GM21529 (cell line): ENCODE measurements at regions not wholly inside any gene's neighbourhood (a gene's known extent, or its start where the extent isn't known, plus 50 kb on each side); places are given as distances from the start of the nearest gene placed in this dataset.

ENCODE experiments used
- ATAC-seq: cut with Tn5 transposase; IDR thresholded peaks from one replicate; pipeline ENCODE4 v1.9.1; 2021; ENCODE audit not compliant: unreplicated experiment

DNA sequence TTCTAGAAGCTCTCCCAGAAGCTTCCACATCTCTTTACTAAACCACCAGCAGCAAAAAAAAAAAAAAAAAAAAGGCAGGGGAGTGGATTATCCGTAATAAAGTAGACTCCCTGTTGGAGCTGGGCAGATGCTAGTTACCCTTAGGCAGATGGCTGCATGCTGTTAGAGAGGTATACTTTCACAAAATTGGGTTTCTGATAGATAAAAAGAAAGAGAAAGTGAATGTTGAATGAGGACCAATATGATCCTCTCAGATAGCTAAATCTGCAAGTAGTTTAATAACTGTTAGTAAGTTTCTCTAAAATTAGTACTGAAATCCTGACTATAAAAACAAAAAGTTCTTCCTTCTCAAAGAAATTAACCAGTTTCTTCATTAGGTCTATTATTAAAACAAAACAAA lies 195.4 kb downstream of the ANAPC10 start:
- peak; percentile 59 for ATAC-seq

- no peak for ATAC-seq
Observed at GRCh38 chr4:144903953-144904711, 193.9 kb downstream of the ANAPC10 start.

DNA sequence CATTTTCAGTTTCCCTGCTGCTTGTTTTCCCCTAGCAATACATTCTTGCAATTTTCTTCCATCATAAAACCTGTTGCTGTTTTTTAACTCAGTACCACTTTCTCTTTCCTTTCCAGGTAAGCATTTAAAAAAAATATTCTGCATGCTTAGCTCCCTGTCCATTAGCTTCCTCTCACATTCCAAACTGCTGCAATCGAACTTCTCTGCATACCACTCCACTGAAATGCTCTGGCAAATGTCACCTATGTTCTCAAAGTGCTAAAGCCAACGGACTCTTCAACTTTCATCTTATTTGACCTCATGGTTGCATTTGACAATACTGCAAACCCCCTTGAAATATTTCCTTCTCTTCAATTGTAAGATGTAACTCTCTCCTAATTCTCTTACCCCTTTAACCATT lies 192.7 kb downstream of the ANAPC10 start:
- no peak for ATAC-seq

DNA sequence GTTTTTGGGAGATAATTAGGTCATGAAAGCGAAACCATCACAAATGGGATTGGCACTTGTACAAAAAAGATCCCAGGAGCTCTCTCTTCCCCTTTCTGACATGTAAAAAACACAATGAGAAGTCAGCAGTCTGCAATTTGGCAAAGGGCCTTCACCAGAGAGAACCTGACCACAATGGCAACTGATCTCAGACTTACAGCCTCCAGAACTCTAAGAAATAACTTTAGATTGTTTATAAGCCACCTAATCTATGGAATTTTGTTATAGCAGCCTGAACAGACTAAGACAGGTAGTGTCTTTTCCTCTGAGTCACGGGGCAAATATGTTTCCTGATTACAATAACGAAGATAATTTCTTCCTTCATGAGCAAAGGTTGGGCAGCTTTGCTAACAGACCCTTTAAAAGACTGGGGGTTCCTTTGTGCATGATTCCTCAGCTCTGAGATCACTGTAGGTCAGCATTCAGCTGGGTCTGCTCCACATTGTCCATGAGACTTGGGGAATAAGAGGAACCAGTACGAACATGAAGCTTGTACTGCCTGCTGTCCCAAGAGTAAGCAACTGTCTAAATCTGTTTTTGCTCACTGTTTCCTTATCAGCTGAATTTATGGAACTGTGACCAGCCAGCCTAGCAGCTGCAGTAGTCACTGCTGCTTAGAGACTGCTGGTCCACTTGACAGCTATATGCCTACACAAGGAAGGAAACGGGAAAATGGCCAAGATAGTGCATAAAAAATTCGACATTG lies 191.6 kb downstream of the ANAPC10 start:
- ATAC-seq, result peak; percentile 55

DNA sequence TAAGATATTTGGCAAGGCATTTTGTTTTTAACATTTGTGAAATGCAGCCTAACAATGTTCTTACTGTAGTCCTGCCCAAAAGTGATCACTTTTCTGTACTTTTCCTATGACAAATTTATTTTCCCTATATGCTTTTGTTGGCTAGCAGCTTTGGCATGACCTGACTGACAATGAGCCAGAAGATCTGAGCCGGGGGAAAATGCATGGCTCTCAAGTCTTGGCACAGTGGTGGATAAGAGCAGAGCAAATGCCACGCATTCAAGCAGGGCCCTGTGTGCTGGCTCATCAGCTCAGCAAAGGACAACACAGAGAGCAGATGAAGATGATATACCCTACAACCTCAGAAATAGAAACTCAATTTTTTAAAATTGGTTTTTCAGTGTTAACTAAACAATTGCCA lies 187.3 kb downstream of the ANAPC10 start:
- no peak for ATAC-seq
